HUES64 (cell line): ENCODE measurements at regions not wholly inside any gene's neighbourhood (a gene's known extent, or its start where the extent isn't known, plus 50 kb on each side); places are given as distances from the start of the nearest gene placed in this dataset.
"Not testable (repeated sequence)": the region's sequence is repeated elsewhere in the genome, so short reads cannot be mapped to it uniquely, and the experiment has no call there.

Experiments
- H3K27ac ChIP-seq: 2 replicates; pipeline ENCODE4 v1.7.0; 2013; ENCODE audit warnings: low read depth, low read length, inconsistent platforms
- H3K27me3 ChIP-seq: 2 replicates; pipeline ENCODE4 v1.6.1; 2013; ENCODE audit warnings: mild to moderate bottlenecking, low read length; ENCODE audit not compliant: insufficient read depth
- H3K36me3 ChIP-seq: 2 replicates; pipeline ENCODE4 v1.6.1; 2013; ENCODE audit warnings: mild to moderate bottlenecking, low read length; ENCODE audit not compliant: insufficient read depth
- H3K4me1 ChIP-seq: 2 replicates; pipeline ENCODE4 v1.6.1; 2013; ENCODE audit warnings: mild to moderate bottlenecking, low read length, moderate library complexity; ENCODE audit not compliant: insufficient read depth
- H3K4me3 ChIP-seq: 2 replicates; pipeline ENCODE4 v1.5.1; 2013; ENCODE audit warnings: mild to moderate bottlenecking, low read length, moderate library complexity
- H3K9ac ChIP-seq: 2 replicates; pipeline ENCODE4 v1.6.1; 2013; ENCODE audit warnings: mild to moderate bottlenecking, low read depth, low read length
- H3K9me3 ChIP-seq: 2 replicates; pipeline ENCODE4 v1.6.1; 2013; ENCODE audit warnings: low read depth, low read length; ENCODE audit not compliant: insufficient read depth
- WGBS: fragments of 150-250, 120-280 bp; methylation state at CpG from one replicate; pipeline ENCODE4 v1.1.7; 2013; ENCODE audit warnings: missing lambda C conversion rate; 5-methylcytosine and 5-hydroxymethylcytosine counted together

DNA sequence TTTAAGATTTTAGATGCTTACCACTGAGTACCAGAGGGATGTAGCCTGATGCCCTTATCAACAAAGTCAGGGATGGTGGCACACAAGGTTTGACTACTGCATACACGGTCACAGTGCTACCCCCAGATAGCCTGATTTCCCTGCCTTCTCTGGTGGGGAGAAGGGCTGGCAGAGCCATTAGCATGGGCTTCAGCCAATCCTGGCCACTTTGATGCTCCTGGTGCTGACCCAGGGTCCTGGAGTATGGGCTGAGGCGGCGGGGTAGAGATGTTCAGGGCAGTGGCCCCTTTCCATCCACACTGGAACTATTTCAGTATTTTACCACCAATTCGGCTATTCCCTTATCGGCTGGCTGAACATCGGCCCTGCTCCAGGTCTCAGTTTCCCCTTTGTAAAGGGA, 83.2 kb downstream of the POTEB3 start:
- WGBS, result 93% methylated on average over 1 of the region's 6 CpGs
- H3K9ac ChIP-seq, result not testable (repeated sequence)

GRCh38 chr15:21355944-21356343, 84.4 kb downstream of the POTEB3 start:
- H3K4me1 ChIP-seq, H3K9me3 ChIP-seq, H3K27ac ChIP-seq, H3K9ac ChIP-seq, H3K36me3 ChIP-seq, H3K4me3 ChIP-seq, H3K27me3 ChIP-seq: not testable (repeated sequence)
- 72% methylated on average over 2 of the region's 6 CpGs for WGBS

More for the DNA sequence above, 83.2 kb downstream of the POTEB3 start:
- H3K36me3 ChIP-seq, H3K9me3 ChIP-seq, H3K4me3 ChIP-seq, H3K27me3 ChIP-seq, H3K27ac ChIP-seq, H3K4me1 ChIP-seq: not testable (repeated sequence)

DNA sequence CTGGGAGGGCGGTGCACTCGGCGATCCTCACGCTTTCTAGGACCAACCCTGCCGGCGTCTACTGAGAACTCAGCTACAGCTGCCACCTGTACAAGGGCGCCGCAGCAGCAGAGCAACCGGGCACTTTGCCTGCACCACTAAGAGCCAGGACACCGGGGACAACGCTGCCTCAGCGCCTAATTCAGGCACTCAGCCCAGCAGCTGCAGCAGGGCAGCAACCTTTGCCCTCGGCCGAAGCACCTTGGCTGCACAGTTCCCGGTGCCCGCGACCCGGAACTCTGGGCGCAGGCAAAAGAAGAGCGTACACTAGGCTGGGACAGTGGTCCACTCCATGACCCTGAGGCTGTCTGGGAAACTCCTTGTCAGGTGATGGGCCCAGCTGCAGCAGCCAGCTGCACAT, 85.7 kb downstream of the POTEB3 start:
- H3K27me3 ChIP-seq, H3K9ac ChIP-seq, H3K4me3 ChIP-seq, H3K9me3 ChIP-seq, H3K27ac ChIP-seq, H3K4me1 ChIP-seq, H3K36me3 ChIP-seq: not testable (repeated sequence)
- no CpG with 5 or more reads among the region's 20 CpGs for WGBS

DNA sequence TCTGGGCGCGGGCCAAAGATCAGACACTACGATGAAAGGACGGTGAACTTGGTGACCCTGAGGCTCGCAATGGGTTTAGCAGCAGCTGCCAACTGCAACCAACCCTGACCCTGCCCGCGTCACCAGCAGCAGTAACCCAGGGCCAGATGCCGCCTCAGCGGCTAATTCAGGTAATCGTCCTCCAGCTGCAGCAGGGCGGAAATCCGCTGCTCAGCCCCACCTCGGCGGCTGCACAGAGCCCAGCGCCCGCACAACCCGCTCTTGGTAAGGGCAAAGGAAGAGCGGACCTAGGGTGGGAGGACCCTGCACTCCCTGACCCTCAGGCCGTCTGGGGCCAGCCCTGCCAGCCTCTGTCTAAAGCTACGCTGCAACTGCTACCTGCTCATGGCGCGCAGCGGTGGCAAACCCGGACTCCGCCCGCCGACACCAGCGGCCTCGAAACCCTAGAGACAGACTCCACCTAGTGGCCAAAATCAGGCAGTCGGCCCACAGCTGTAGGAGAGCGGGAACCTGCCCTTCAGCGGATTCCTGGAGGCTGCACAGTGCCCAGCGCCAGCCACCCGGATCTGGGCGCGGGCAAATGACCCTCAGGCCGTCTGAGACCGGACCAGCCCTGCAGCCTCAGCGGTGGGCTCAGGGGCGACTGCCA, 87.5 kb downstream of the POTEB3 start:
- not testable (repeated sequence) for H3K36me3 ChIP-seq, H3K27ac ChIP-seq, H3K9me3 ChIP-seq, H3K9ac ChIP-seq, H3K27me3 ChIP-seq, H3K4me3 ChIP-seq, H3K4me1 ChIP-seq
- no CpG with 5 or more reads among the region's 40 CpGs for WGBS

- not testable (repeated sequence) for H3K9me3 ChIP-seq, H3K27ac ChIP-seq, H3K4me1 ChIP-seq, H3K4me3 ChIP-seq, H3K36me3 ChIP-seq, H3K9ac ChIP-seq, H3K27me3 ChIP-seq
- 89% methylated on average over 24 of the region's 47 CpGs for WGBS
Observed at GRCh38 chr15:21344960-21345359, 95.3 kb downstream of the POTEB3 start.

- not testable (repeated sequence) for H3K36me3 ChIP-seq
Observed at GRCh38 chr15:21344500-21344899, 95.8 kb downstream of the POTEB3 start.

GRCh38 chr15:21337028-21337427, 103.3 kb downstream of the POTEB3 start:
- not testable (repeated sequence) for H3K27ac ChIP-seq, H3K9ac ChIP-seq, H3K9me3 ChIP-seq, H3K27me3 ChIP-seq, H3K4me3 ChIP-seq, H3K4me1 ChIP-seq, H3K36me3 ChIP-seq
- WGBS, result no CpG with 5 or more reads among the region's 2 CpGs

More at GRCh38 chr15:21344500-21344899, 95.8 kb downstream of the POTEB3 start:
- not testable (repeated sequence) for H3K27me3 ChIP-seq, H3K4me1 ChIP-seq, H3K9me3 ChIP-seq, H3K27ac ChIP-seq, H3K9ac ChIP-seq, H3K4me3 ChIP-seq
- WGBS, result no CpG with 5 or more reads among the region's 41 CpGs

- not testable (repeated sequence) for H3K4me3 ChIP-seq, H3K27ac ChIP-seq, H3K36me3 ChIP-seq, H3K9me3 ChIP-seq, H3K9ac ChIP-seq, H3K27me3 ChIP-seq, H3K4me1 ChIP-seq
- WGBS, result 90% methylated on average over 22 of the region's 68 CpGs
Observed at GRCh38 chr15:21324720-21325460, 115.4 kb downstream of the POTEB3 start.

DNA sequence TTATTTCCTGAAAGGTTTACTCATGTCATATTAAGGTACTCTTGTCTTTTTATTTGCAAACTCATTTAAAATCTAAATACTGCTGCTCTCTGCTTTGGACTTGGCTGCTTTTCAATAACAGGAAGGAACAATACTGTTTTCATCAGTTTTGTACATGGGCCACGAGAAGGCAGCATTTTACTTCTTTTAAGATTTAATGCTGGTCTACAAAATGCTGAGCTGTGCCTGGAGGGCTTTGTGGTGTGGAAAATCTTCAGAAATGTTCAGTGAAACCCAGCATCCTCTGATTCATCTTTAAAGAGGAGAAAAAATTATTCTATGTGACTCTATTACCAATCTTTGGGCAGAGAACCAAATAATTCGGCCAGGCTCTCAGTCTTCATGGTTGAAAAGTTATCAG, 155.9 kb downstream of the POTEB3 start:
- not testable (repeated sequence) for H3K4me1 ChIP-seq, H3K27me3 ChIP-seq, H3K9me3 ChIP-seq, H3K9ac ChIP-seq, H3K36me3 ChIP-seq, H3K4me3 ChIP-seq, H3K27ac ChIP-seq
- WGBS, result 78% methylated on average over 1 of the region's 2 CpGs

GRCh38 chr15:21283210-21283609, 157.1 kb downstream of the POTEB3 start:
- H3K9ac ChIP-seq, H3K27ac ChIP-seq, H3K4me3 ChIP-seq, H3K9me3 ChIP-seq, H3K4me1 ChIP-seq, H3K36me3 ChIP-seq, H3K27me3 ChIP-seq: not testable (repeated sequence)
- WGBS, result no CpG with 5 or more reads among the region's 1 CpG

GRCh38 chr15:21280272-21280671, 160.0 kb downstream of the POTEB3 start:
- H3K27me3 ChIP-seq, H3K9ac ChIP-seq, H3K4me1 ChIP-seq, H3K36me3 ChIP-seq, H3K27ac ChIP-seq, H3K4me3 ChIP-seq, H3K9me3 ChIP-seq: not testable (repeated sequence)
- no CpG with 5 or more reads among the region's 3 CpGs for WGBS
